CD4-positive, alpha-beta T cell (primary cell): ENCODE measurements at regions not wholly inside any gene's neighbourhood (a gene's known extent, or its start where the extent isn't known, plus 50 kb on each side); places are given as distances from the start of the nearest gene placed in this dataset.

Experiments
- ATAC-seq: fragments of 200-7000 bp; cut with Tn5 transposase; one replicate; pipeline ENCODE4 v1.10.0; 2022; ENCODE audit warnings: mild to moderate bottlenecking; ENCODE audit not compliant: poor library complexity
- CTCF ChIA-PET: fragments of 350-600 bp; sonication (Branson Sonifier 250); formaldehyde crosslinking; loops from one replicate; lab custom pipeline; 2021; ENCODE audit warnings: antibody characterized with exemption, inconsistent platforms; lab: Charles Lee
- POLR2A ChIA-PET: fragments of 350-600 bp; sonication (Branson Sonifier 250); formaldehyde crosslinking; loops from one replicate; lab custom pipeline; 2021; ENCODE audit warnings: antibody characterized with exemption, inconsistent platforms; lab: Charles Lee
- DNase-seq, 14 experiments: peaks; one replicate each; pipeline ENCODE4 v3.0.0-alpha.2; 2013 to 2020; ENCODE audit warnings: mixed read lengths in 2 of 14
- H3K27ac ChIP-seq, 2 donors: one replicate each; pipeline versions ENCODE4 v1.5.1 to v1.7.0; 2013; ENCODE audit warnings: low read length in 2 of 2, low read depth in 1 of 2, mild to moderate bottlenecking in 1 of 2
- H3K27me3 ChIP-seq, 2 experiments: 1 replicate in 1 of 2; 2 replicates in 1 of 2; pipeline versions ENCODE4 v1.6.1 to v1.7.0; 2013; ENCODE audit warnings: low read length in 2 of 2, control low read depth in 1 of 2, mild to moderate bottlenecking in 1 of 2, moderate library complexity in 1 of 2; ENCODE audit not compliant: insufficient read depth in 2 of 2, control insufficient read depth in 1 of 2
- H3K36me3 ChIP-seq: one replicate; pipeline ENCODE4 v1.6.1; 2013; ENCODE audit warnings: low read length, control low read depth; ENCODE audit not compliant: insufficient read depth
- H3K4me1 ChIP-seq: one replicate; pipeline ENCODE4 v1.6.1; 2013; ENCODE audit warnings: low read length, control low read depth; ENCODE audit not compliant: insufficient read depth
- H3K4me3 ChIP-seq: one replicate; pipeline ENCODE4 v1.5.1; 2013; ENCODE audit warnings: mild to moderate bottlenecking, low read length, moderate library complexity
- H3K9me3 ChIP-seq, 2 experiments: 1 replicate in 1 of 2; 2 replicates in 1 of 2; pipeline versions ENCODE4 v1.6.1 to v1.7.0; 2013; ENCODE audit warnings: low read length in 2 of 2, mild to moderate bottlenecking in 2 of 2, control low read depth in 1 of 2, moderate library complexity in 1 of 2; ENCODE audit not compliant: control insufficient read depth in 1 of 2, insufficient read depth in 1 of 2
- H3K27ac Mint-ChIP-seq: one replicate; pipeline ENCODE4 v1.8.0; 2020; ENCODE audit warnings: mixed read lengths
- H3K27me3 Mint-ChIP-seq: one replicate; pipeline ENCODE4 v1.8.0; 2021; ENCODE audit warnings: mixed read lengths
- H3K36me3 Mint-ChIP-seq: one replicate; pipeline ENCODE4 v1.8.0; 2021; ENCODE audit warnings: low read depth, mixed read lengths
- H3K4me1 Mint-ChIP-seq: one replicate; pipeline ENCODE4 v1.8.0; 2021; ENCODE audit warnings: low read depth, mixed read lengths
- H3K4me3 Mint-ChIP-seq: one replicate; pipeline ENCODE4 v1.8.0; 2020; ENCODE audit warnings: mild to moderate bottlenecking, mixed read lengths
- H3K9me3 Mint-ChIP-seq: one replicate; pipeline ENCODE4 v1.8.0; 2020; ENCODE audit warnings: mixed read lengths
- intact Hi-C, 2 experiments: fragments of 100-400 bp; cut with DNase I in 1 of 2; cut with micrococcal nuclease in 1 of 2; formaldehyde crosslinking; loops; one replicate each; pipeline versions ENCODE4 v1.15.1 to v1.9.0; 2023 to 2025; cut with DNase I, micrococcal nuclease
- TF ChIP-seq, protein P1 (sequence below): fragments of 200-600 bp; IDR thresholded peaks from one replicate; pipeline ENCODE4 v1.8.0; 2022; ENCODE audit warnings: antibody characterized with exemption, mild to moderate bottlenecking

DNA sequence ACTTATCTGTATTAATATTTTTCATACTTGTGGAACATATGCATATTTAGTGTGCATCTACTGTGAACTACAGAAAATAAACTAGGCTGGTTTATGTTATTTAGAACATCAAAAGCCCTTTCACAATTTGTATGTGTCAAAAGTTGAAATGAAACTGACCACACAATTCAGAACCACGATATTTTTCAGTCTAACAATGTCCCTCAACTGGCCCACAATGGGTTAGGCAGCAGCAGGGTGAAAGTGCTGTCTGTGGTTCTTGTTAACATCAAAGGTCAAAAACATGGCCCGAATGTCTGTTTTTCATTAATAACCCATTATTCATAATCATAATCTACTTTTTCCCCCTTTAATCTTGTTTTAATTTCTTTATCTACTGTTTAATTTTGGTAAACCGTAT lies 559.9 kb upstream of the ATP2B1 start:
- Histone ChIP-seq H3K36me3 (no peaks in the 10 kb centered on the region), H3K4me1 (no peaks in the 10 kb centered on the region), H3K27me3 (no peaks in the 10 kb centered on the region), H3K27ac (no peak overlapping the region), H3K9me3 (no peaks in the 10 kb centered on the region), H3K4me3 (no peak overlapping the region)
- Mint-ChIP-seq H3K4me3 (no peak overlapping the region), H3K36me3 (no peaks in the 10 kb centered on the region), H3K27ac (no peak overlapping the region), H3K27me3 (no peaks in the 10 kb centered on the region), H3K4me1 (no peaks in the 10 kb centered on the region), H3K9me3 (no peaks in the 10 kb centered on the region)
- DNase-seq (no peak), ATAC-seq (no peak)
- CTCF ChIA-PET, result no interaction called here
- TF ChIP-seq, protein P1, sequence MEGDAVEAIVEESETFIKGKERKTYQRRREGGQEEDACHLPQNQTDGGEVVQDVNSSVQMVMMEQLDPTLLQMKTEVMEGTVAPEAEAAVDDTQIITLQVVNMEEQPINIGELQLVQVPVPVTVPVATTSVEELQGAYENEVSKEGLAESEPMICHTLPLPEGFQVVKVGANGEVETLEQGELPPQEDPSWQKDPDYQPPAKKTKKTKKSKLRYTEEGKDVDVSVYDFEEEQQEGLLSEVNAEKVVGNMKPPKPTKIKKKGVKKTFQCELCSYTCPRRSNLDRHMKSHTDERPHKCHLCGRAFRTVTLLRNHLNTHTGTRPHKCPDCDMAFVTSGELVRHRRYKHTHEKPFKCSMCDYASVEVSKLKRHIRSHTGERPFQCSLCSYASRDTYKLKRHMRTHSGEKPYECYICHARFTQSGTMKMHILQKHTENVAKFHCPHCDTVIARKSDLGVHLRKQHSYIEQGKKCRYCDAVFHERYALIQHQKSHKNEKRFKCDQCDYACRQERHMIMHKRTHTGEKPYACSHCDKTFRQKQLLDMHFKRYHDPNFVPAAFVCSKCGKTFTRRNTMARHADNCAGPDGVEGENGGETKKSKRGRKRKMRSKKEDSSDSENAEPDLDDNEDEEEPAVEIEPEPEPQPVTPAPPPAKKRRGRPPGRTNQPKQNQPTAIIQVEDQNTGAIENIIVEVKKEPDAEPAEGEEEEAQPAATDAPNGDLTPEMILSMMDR, result no peak
- intact Hi-C loops, result no loop called here
- POLR2A ChIA-PET, result no interaction called here

DNA sequence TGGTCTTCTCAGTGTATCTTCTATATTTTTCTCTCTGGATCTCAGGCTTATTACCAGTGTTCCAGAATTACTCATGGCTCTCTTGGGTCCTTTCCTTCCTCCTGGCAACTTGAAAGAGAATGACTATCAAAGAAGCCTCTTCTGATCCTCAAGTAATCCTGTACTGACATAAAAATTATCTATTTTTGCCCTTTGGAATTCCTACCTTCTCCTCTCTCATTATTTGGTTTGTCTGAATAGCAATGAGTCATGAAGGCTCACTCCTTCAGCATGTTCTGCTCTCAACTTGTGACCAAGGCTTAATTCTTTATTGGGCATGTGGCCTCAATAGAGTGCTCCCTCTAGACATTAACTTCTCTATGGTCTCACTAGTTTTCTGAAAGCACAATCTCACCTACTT lies 553.6 kb upstream of the ATP2B1 start:
- Mint-ChIP-seq H3K36me3 (no peaks in the 10 kb centered on the region), H3K4me1 (no peaks in the 10 kb centered on the region), H3K4me3 (no peak overlapping the region), H3K9me3 (no peaks in the 10 kb centered on the region), H3K27me3 (no peaks in the 10 kb centered on the region), H3K27ac (no peak overlapping the region)
- Histone ChIP-seq H3K27me3 (no peaks in the 10 kb centered on the region), H3K36me3 (no peaks in the 10 kb centered on the region), H3K9me3 (no peaks in the 10 kb centered on the region), H3K4me3 (no peak overlapping the region), H3K27ac (no peak overlapping the region), H3K4me1 (no peaks in the 10 kb centered on the region)
- ChIA-PET CTCF (no interaction called here), POLR2A (no interaction called here)
- ATAC-seq, result no peak
- intact Hi-C loops, result no loop called here
- TF ChIP-seq, protein P1, result no peak
- DNase-seq, result no peak

DNA sequence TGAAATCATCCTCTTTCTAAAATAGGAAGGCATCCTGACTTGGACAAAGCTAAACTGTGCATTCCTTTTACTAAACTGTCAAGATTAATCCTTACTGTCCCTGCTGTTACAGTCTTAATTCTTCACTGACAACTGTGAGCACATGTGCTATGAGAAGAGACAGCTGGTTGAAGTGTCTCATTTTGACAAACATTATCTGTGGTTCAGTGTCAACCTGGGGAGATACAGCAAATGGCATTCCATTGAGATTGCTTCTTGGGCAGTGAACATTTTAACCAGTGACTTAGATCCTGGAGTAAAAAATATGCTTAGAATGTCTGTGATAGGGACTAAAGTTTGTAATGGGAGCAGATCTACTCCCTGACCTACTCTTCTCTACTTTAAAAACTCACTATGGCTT lies 552.6 kb upstream of the ATP2B1 start:
- ChIA-PET POLR2A (no interaction called here), CTCF (no interaction called here)
- no peak overlapping the region for H3K4me3 Mint-ChIP-seq
- intact Hi-C loops, result no loop called here
- Histone ChIP-seq H3K4me3 (no peak overlapping the region), H3K27me3 (no peaks in the 10 kb centered on the region), H3K27ac (no peak overlapping the region), H3K4me1 (no peaks in the 10 kb centered on the region), H3K36me3 (no peaks in the 10 kb centered on the region), H3K9me3 (no peaks in the 10 kb centered on the region)
- TF ChIP-seq, protein P1, result no peak
- H3K9me3 Mint-ChIP-seq, result no peaks in the 10 kb centered on the region
- H3K27me3 Mint-ChIP-seq, result no peaks in the 10 kb centered on the region
- ATAC-seq (no peak), DNase-seq (no peak)
- H3K4me1 Mint-ChIP-seq, result no peaks in the 10 kb centered on the region
- no peaks in the 10 kb centered on the region for H3K36me3 Mint-ChIP-seq
- H3K27ac Mint-ChIP-seq, result no peak overlapping the region
